PFSK-1 (cell line): ENCODE measurements at regions not wholly inside any gene's neighbourhood (a gene's known extent, or its start where the extent isn't known, plus 50 kb on each side); places are given as distances from the start of the nearest gene placed in this dataset.

ENCODE experiments used
- FOXP2 ChIP-seq: optimal IDR thresholded peaks from 2 replicates; pipeline ENCODE3; 2011; ENCODE audit warnings: borderline replicate concordance, control low read depth, inconsistent platforms; ENCODE audit not compliant: insufficient read depth; ENCODE audit errors: extremely low read length, extremely low read depth
- POLR2AphosphoS5 ChIP-seq: IDR thresholded peaks from 2 replicates; pipeline ENCODE4 v1.6.1; 2012; ENCODE audit warnings: low read depth, mild to moderate bottlenecking, control low read depth, low read length, moderate library complexity
- REST ChIP-seq, 2 experiments: IDR thresholded peaks; 2 replicates each; pipeline versions ENCODE4 v1.6.1 to v1.8.0; 2011 to 2012; ENCODE audit warnings: low read depth in 2 of 2, low read length in 2 of 2, control low read depth in 1 of 2, inconsistent platforms in 1 of 2, mild to moderate bottlenecking in 1 of 2, moderate library complexity in 1 of 2; ENCODE audit not compliant: insufficient read depth in 1 of 2
- SIN3A ChIP-seq: IDR thresholded peaks from 2 replicates; pipeline ENCODE4 v1.6.1; 2012; ENCODE audit warnings: mild to moderate bottlenecking, low read length, moderate library complexity, borderline replicate concordance; ENCODE audit not compliant: insufficient read depth
- TAF1 ChIP-seq: IDR thresholded peaks from 2 replicates; pipeline ENCODE4 v1.6.1; 2012; ENCODE audit warnings: low read length, control low read depth, borderline replicate concordance; ENCODE audit not compliant: insufficient read depth

GRCh38 chr9:13447843-13448422, 168.4 kb upstream of the MPDZ start:
- TF ChIP-seq FOXP2 (no peak), POLR2AphosphoS5 (no peak), REST (IDR thresholded peaks at IDR 0.05; ENCODE audit: insufficient read depth in 1 of 2, low read depth in 2 of 2, low read length in 2 of 2) (no peak), TAF1 (no peak), SIN3A (no peak)
